H1 (cell line): ENCODE measurements at regions not wholly inside any gene's neighbourhood (a gene's known extent, or its start where the extent isn't known, plus 50 kb on each side); places are given as distances from the start of the nearest gene placed in this dataset.

ENCODE experiments used
- CTCF ChIA-PET: fragments of 300-600 bp; sonication (Branson Sonifier 250); formaldehyde crosslinking; loops from one replicate; lab custom pipeline; 2021; ENCODE audit not compliant: partially characterized antibody; lab: Charles Lee
- POLR2A ChIA-PET: fragments of 300-600 bp; sonication (Branson Sonifier 250); formaldehyde crosslinking; loops from one replicate; lab custom pipeline; 2021; ENCODE audit warnings: inconsistent platforms; ENCODE audit not compliant: partially characterized antibody; lab: Charles Lee
- DNase-seq, 2 experiments: peaks; one replicate each; pipeline versions ENCODE4 v3.0.0 to v3.0.0-alpha.2; 2010 to 2022; ENCODE audit warnings: low spot score in 2 of 2, low read depth in 1 of 2, mixed read lengths in 1 of 2
- FAIRE-seq: peaks from 2 replicates; lab custom pipeline; 2011; peaks lifted over from hg19 to GRCh38; lab: Jason Lieb, UNC
- H2AFZ ChIP-seq: 2 replicates; pipeline ENCODE4 v1.8.1; 2012; ENCODE audit warnings: low read length, inconsistent platforms
- H2AK5ac ChIP-seq: 2 replicates; pipeline ENCODE4 v1.6.1; 2013; ENCODE audit warnings: low read depth, low read length
- H2BK120ac ChIP-seq: replicated peaks from 2 replicates; pipeline ENCODE3; 2013; ENCODE audit warnings: low read depth, low read length, inconsistent platforms
- H2BK12ac ChIP-seq: 2 replicates; pipeline ENCODE4 v1.6.1; 2013; ENCODE audit warnings: low read depth, low read length
- H2BK15ac ChIP-seq: 2 replicates; pipeline ENCODE4 v1.6.1; 2013; ENCODE audit warnings: low read length
- H2BK20ac ChIP-seq: 2 replicates; pipeline ENCODE4 v1.6.1; 2013; ENCODE audit warnings: low read length
- H2BK5ac ChIP-seq: 2 replicates; pipeline ENCODE4 v1.6.1; 2013; ENCODE audit warnings: low read depth, low read length
- H3K14ac ChIP-seq: 2 replicates; pipeline ENCODE4 v1.6.1; 2013; ENCODE audit warnings: inconsistent platforms; ENCODE audit not compliant: insufficient read length
- H3K18ac ChIP-seq: 2 replicates; pipeline ENCODE4 v1.6.1; 2013; ENCODE audit warnings: low read length; ENCODE audit errors: extremely low read depth
- H3K23ac ChIP-seq: 2 replicates; pipeline ENCODE4 v1.6.1; 2013; ENCODE audit warnings: inconsistent platforms; ENCODE audit not compliant: insufficient read length
- H3K23me2 ChIP-seq: 2 replicates; pipeline ENCODE4 v1.6.1; 2013; ENCODE audit warnings: low read depth, low read length
- H3K27ac ChIP-seq: 2 replicates; pipeline ENCODE4 v1.6.1; 2011; ENCODE audit warnings: low read depth, low read length, inconsistent platforms
- H3K27me3 ChIP-seq, 4 experiments: replicated peaks in 1 of 4; 1 replicate in 1 of 4; 2 replicates in 3 of 4; pipeline versions ENCODE4 v1.6.1 to v1.8.1; 2011 to 2013; ENCODE audit warnings: low read length in 3 of 4, mild to moderate bottlenecking in 3 of 4, inconsistent platforms in 2 of 4, mixed read lengths in 2 of 4, moderate library complexity in 1 of 4; ENCODE audit not compliant: control insufficient read depth in 3 of 4, insufficient read depth in 3 of 4; ENCODE audit errors: extremely low read depth in 1 of 4
- H3K36me3 ChIP-seq, 4 experiments: 2 replicates each; pipeline versions ENCODE4 v1.6.1 to v1.8.1; 2011 to 2013; ENCODE audit warnings: mild to moderate bottlenecking in 4 of 4, low read length in 3 of 4, moderate library complexity in 2 of 4, control low read depth in 1 of 4, inconsistent platforms in 1 of 4; ENCODE audit not compliant: insufficient read depth in 4 of 4, control insufficient read depth in 2 of 4
- H3K4ac ChIP-seq: replicated peaks from 2 replicates; pipeline ENCODE3; 2013; ENCODE audit warnings: low read length, low read depth, mixed read lengths, inconsistent platforms; ENCODE audit not compliant: insufficient read length
- H3K4me1 ChIP-seq, 4 experiments: replicated peaks in 1 of 4; 1 replicate in 1 of 4; 2 replicates in 3 of 4; pipeline versions ENCODE4 v1.6.1 to v1.8.1; 2011 to 2013; ENCODE audit warnings: low read length in 3 of 4, inconsistent platforms in 2 of 4, mixed read lengths in 1 of 4; ENCODE audit not compliant: insufficient read depth in 4 of 4, control insufficient read depth in 3 of 4
- H3K4me2 ChIP-seq, 2 experiments: 2 replicates each; pipeline versions ENCODE4 v1.6.1 to v1.8.1; 2011 to 2013; ENCODE audit warnings: low read depth in 2 of 2, low read length in 2 of 2, control low read depth in 1 of 2, inconsistent platforms in 1 of 2, mild to moderate bottlenecking in 1 of 2; ENCODE audit not compliant: insufficient read depth in 1 of 2
- H3K4me3 ChIP-seq, 4 experiments: fragments of 200-600, 300-600 bp in 1 of 4; sonication (generic), shearing (Covaris generic), sonication (Bioruptor Twin) in 1 of 4; 2 replicates each; pipeline versions ENCODE4 v1.5.1 to v1.8.1; 2011 to 2016; ENCODE audit warnings: low read length in 4 of 4, low read depth in 3 of 4, control low read depth in 2 of 4, inconsistent platforms in 2 of 4, mild to moderate bottlenecking in 2 of 4, mixed read lengths in 1 of 4, moderate library complexity in 1 of 4; ENCODE audit not compliant: insufficient read depth in 2 of 4; ENCODE audit errors: extremely low read depth in 1 of 4
- H3K56ac ChIP-seq: replicated peaks from 2 replicates; pipeline ENCODE3; 2013; ENCODE audit warnings: low read depth, mild to moderate bottlenecking, mixed read lengths, low read length, inconsistent platforms; ENCODE audit not compliant: insufficient read length
- H3K79me1 ChIP-seq: 2 replicates; pipeline ENCODE4 v1.6.1; 2013; ENCODE audit warnings: low read depth, low read length, control low read depth
- H3K79me2 ChIP-seq, 2 experiments: 2 replicates each; pipeline versions ENCODE4 v1.6.1 to v1.8.1; 2012 to 2013; ENCODE audit warnings: low read length in 2 of 2, mild to moderate bottlenecking in 2 of 2, inconsistent platforms in 1 of 2; ENCODE audit not compliant: insufficient read depth in 2 of 2, control insufficient read depth in 1 of 2
- H3K9ac ChIP-seq, 4 experiments: replicated peaks in 1 of 4; 1 replicate in 1 of 4; 2 replicates in 3 of 4; pipeline versions ENCODE4 v1.6.1 to v1.8.1; 2011 to 2013; ENCODE audit warnings: low read depth in 3 of 4, low read length in 3 of 4, control low read depth in 2 of 4, mild to moderate bottlenecking in 2 of 4, moderate library complexity in 2 of 4, inconsistent platforms in 1 of 4; ENCODE audit errors: extremely low read depth in 1 of 4
- H3K9me3 ChIP-seq, 2 experiments: 2 replicates each; pipeline versions ENCODE4 v1.6.1 to v1.8.1; 2012 to 2013; ENCODE audit warnings: mild to moderate bottlenecking in 2 of 2, moderate library complexity in 2 of 2, control low read depth in 1 of 2, inconsistent platforms in 1 of 2, low read depth in 1 of 2, low read length in 1 of 2, mixed read lengths in 1 of 2; ENCODE audit not compliant: insufficient read depth in 2 of 2
- H4K20me1 ChIP-seq, 2 experiments: replicated peaks in 1 of 2; 2 replicates each; pipeline versions ENCODE3 to v1.8.1; 2011 to 2013; ENCODE audit warnings: inconsistent platforms in 2 of 2, low read length in 2 of 2, mild to moderate bottlenecking in 1 of 2; ENCODE audit not compliant: insufficient read depth in 2 of 2, control insufficient read depth in 1 of 2
- H4K5ac ChIP-seq: 2 replicates; pipeline ENCODE4 v1.6.1; 2013; ENCODE audit warnings: low read length, low read depth, mixed read lengths, inconsistent platforms; ENCODE audit not compliant: insufficient read length
- H4K8ac ChIP-seq: 2 replicates; pipeline ENCODE4 v1.8.0; 2013; ENCODE audit warnings: mild to moderate bottlenecking, moderate library complexity, low read length, inconsistent platforms; ENCODE audit not compliant: insufficient read depth; ENCODE audit errors: extremely low read depth
- H4K91ac ChIP-seq: replicated peaks from 2 replicates; pipeline ENCODE3; 2013; ENCODE audit warnings: low read length, mixed read lengths, inconsistent platforms; ENCODE audit not compliant: insufficient read length
- HDAC6 ChIP-seq: IDR thresholded peaks from one replicate; pipeline ENCODE4 v1.7.1; 2012; ENCODE audit warnings: low read depth, mild to moderate bottlenecking, inconsistent platforms, low read length, moderate library complexity
- KDM1A ChIP-seq: fragments of 200-600, 300-600 bp; sonication (generic); IDR thresholded peaks from 2 replicates; pipeline ENCODE4 v1.7.1; 2016; ENCODE audit warnings: mild to moderate bottlenecking, low read length, borderline replicate concordance
- RBBP5 ChIP-seq: IDR thresholded peaks from 2 replicates; pipeline ENCODE4 v1.7.1; 2012; ENCODE audit warnings: low read depth, mild to moderate bottlenecking, inconsistent platforms, low read length, moderate library complexity, borderline replicate concordance
- RXRA ChIP-seq: IDR thresholded peaks from 2 replicates; pipeline ENCODE4 v1.6.1; 2011; ENCODE audit warnings: low read depth, mild to moderate bottlenecking, low read length, moderate library complexity; ENCODE audit not compliant: insufficient read depth
- SIN3A ChIP-seq, 2 experiments: IDR thresholded peaks in 1 of 2; conservative IDR thresholded peaks in 1 of 2; 2 replicates each; pipeline ENCODE4 v1.6.1; 2011 to 2012; ENCODE audit warnings: low read length in 2 of 2, improper control_type of control experiment in 1 of 2, low read depth in 1 of 2, mild to moderate bottlenecking in 1 of 2
- TAF7 ChIP-seq: optimal IDR thresholded peaks from 2 replicates; pipeline ENCODE3; 2011; ENCODE audit warnings: low read depth, mild to moderate bottlenecking, inconsistent platforms, low read length, moderate library complexity, borderline replicate concordance
- WGBS, 2 experiments: shearing (Covaris generic) in 1 of 2; methylation state at CpG; one replicate each; pipeline versions ENCODE4 v1.1.6 to v1.1.7; 2013 to 2015; ENCODE audit warnings: low lambda C conversion rate in 2 of 2, mixed read lengths in 2 of 2, inconsistent platforms in 1 of 2, low coverage in 1 of 2, missing lambda C conversion rate in 1 of 2; ENCODE audit not compliant: insufficient replicate concordance in 2 of 2, insufficient coverage in 1 of 2, insufficient read length in 1 of 2; ENCODE audit errors: extremely low coverage in 1 of 2, missing lambda C conversion rate in 1 of 2; 5-methylcytosine and 5-hydroxymethylcytosine counted together

DNA sequence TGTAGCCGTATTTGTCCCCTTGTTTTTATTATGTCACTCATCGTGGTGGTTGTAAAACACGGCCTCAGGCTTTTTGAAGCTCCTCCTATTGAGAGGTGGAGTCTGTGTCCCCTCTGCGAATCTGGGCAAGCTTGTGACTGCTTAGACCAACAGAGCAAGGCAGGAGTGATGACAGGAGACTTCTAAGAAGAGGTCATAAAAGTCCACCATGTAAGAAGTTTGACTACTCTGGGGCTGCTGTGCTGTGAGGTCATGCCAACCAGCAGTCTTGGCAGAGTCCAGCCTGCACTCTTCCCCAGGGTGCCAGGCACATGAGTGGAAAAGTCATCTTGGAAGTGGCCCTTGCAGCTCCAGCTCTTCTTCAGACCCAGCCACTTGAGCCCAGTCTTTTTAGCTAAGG is 83.8 kb upstream of the SPTBN1 start:
- Histone ChIP-seq H3K4me2 (no peak overlapping the region), H4K5ac (no peak overlapping the region), H3K79me1 (peaks cover 2% of the 10 kb centered on the region; the same call in 1 of the 2 replicates), H2BK5ac (no peak overlapping the region), H4K20me1 (no peaks in the 10 kb centered on the region), H3K9me3 (peaks cover 12 to 16% of the 10 kb centered on the region in 2 experiments), H2AK5ac (no peak overlapping the region), H3K18ac (no peak overlapping the region), H3K79me2 (no peaks in the 10 kb centered on the region), H2BK12ac (no peak overlapping the region), H4K8ac (no peak overlapping the region), H2BK15ac (no peak overlapping the region), H3K4me1 (peaks cover 0 to 3% (median 0%) of the 10 kb centered on the region in 4 experiments; a peak in 1 of 7 replicates), H4K91ac (no peak overlapping the region), H3K14ac (no peak overlapping the region), H3K27me3 (no peaks in the 10 kb centered on the region), H3K36me3 (0 out of 8 replicates have a peak, but pooled peaks cover 0 to 4% (median 0%) of the 10 kb centered on the region in 4 experiments), H3K27ac (no peak overlapping the region), H3K9ac (no peak overlapping the region), H3K4me3 (no peak overlapping the region), H2BK20ac (no peak overlapping the region), H3K23me2 (no peaks in the 10 kb centered on the region), H3K4ac (no peak overlapping the region), H3K23ac (no peak overlapping the region), H2AFZ (no peak overlapping the region), H3K56ac (no peak overlapping the region), H2BK120ac (no peak overlapping the region)
- DNase-seq (no peak), FAIRE-seq (no peak)
- CTCF ChIA-PET: interaction anchor here (0.8 kb wide), 2 partner anchors 30 to 93 kb away, joined by 3 read pairs; no protein-coding TSS in a partner anchor
- 92% methylated on average over 4 of the region's 4 CpGs; no CpG with 5 or more reads in 1 of the 2 experiments for WGBS, 2 experiments
- POLR2A ChIA-PET: interaction anchor here (1.0 kb wide), 1 partner anchor 14 kb away, joined by 3 read pairs; no protein-coding TSS in a partner anchor
- TF ChIP-seq RXRA: no peak
- no peak for TF ChIP-seq KDM1A
- no peak for TF ChIP-seq HDAC6
- TF ChIP-seq TAF7: no peak
- TF ChIP-seq SIN3A (conservative IDR thresholded peaks at IDR 0.05 in 1 of 2, IDR thresholded peaks at IDR 0.05 in 1 of 2; ENCODE audit: low read depth in 1 of 2, low read length in 2 of 2): no peak
- no peak for TF ChIP-seq RBBP5
